ENCODE measurements at regions not wholly inside any gene's neighbourhood (a gene's known extent, or its start where the extent isn't known, plus 50 kb on each side); places are given as distances from the start of the nearest gene placed in this dataset.

- intact Hi-C loops (cut with DNase I) = no loop called here
- DNase-seq (ENCODE audit: missing footprints) (no peak), ATAC-seq (no peak)
Measured at GRCh38 chr11:115905341-115906000, 401.3 kb upstream of the CADM1 start.

DNA sequence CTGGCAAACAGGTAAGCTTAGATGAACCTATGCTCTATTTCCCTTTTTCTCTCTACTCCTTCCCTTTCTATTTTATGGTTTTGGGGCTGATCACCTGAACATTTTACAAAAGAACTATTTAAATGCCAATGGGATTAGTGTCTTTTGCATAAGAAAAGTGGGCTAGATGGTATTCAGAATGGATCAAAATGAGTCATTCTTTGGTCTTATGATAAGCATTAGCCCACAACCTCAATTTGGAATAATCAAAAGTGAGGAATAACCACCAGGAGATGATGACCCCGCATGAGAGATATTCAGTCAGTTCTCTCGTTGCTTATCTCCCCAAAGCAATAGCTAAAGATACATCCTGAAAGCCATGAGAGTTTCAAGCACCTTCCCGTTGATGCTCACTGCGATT is 399.0 kb upstream of the CADM1 start:
- intact Hi-C loops (cut with DNase I) = no loop called here
- ATAC-seq = no peak
- DNase-seq (ENCODE audit: missing footprints) = no peak

DNA sequence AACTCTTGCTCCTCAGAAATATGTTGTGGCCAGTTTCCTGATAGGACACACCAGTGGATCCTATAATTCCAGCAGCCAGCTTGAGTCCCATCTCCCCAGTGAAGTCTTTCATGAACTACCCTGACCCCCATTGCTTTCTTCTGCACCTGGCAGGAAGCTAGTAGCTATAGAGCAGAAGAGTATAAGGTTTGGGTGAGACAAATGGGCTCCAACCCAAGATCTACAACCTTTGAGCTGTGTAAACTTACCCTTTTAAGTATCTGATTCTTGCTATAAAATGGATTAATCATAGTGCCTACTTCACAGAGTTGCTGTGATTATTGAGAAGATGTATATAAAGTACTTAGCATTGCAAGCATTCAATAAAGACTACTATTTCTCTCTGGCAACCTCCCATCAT is 396.9 kb upstream of the CADM1 start:
- DNase-seq (ENCODE audit: missing footprints) (no peak), ATAC-seq (no peak)
- intact Hi-C loops (cut with DNase I) = no loop called here

DNA sequence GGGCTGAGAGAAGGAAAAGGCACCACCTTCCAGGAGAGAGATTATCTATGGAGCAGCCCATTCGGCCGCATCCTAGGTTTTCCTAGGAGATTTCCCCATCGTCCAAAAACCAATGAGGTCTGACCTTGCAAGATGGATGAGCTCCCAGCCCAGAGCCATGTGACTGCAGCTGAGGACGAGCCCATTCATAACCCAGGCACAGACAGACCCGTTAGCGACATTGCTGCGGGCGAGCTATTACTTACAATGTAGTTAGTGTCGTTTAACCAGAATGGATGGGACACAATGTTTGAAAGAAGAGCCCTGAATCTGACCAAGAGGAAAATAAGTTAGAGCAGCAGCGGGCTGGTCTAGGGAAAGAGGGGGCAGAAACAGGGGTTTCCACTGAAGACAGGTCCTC is 395.9 kb upstream of the CADM1 start:
- ATAC-seq = no peak
- DNase-seq (ENCODE audit: missing footprints) = no peak
- intact Hi-C loops (cut with DNase I) = no loop called here

GRCh38 chr11:115897707-115898106 is 393.5 kb upstream of the CADM1 start:
- ATAC-seq = no peak
- intact Hi-C loops (cut with DNase I) = no loop called here
- no peak for DNase-seq (ENCODE audit: missing footprints)

DNA sequence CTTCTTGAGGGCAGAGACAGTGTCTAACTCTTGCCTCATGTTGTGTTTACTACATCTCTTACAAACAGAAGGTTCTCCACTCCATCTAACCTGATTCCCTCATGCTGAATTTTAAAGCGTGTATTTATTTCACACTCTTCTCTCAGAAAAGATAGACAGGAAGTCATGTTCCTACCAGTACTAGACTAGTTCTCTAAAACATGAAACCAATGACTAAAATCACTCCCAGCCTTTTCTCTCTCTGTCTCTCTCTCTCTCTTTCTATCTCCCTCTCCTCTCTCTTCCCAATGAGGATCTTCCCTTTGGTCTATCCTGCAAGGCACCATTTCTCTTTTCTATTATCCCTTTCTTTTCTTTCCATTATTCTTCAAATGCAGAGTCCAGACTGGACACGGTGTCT is 391.9 kb upstream of the CADM1 start:
- ATAC-seq = no peak
- intact Hi-C loops (cut with DNase I) = no loop called here
- DNase-seq (ENCODE audit: missing footprints) = no peak

- intact Hi-C loops (cut with DNase I) = no loop called here
- DNase-seq (ENCODE audit: missing footprints) (no peak), ATAC-seq (no peak)
Measured at GRCh38 chr11:115895594-115895993, 391.4 kb upstream of the CADM1 start.

DNA sequence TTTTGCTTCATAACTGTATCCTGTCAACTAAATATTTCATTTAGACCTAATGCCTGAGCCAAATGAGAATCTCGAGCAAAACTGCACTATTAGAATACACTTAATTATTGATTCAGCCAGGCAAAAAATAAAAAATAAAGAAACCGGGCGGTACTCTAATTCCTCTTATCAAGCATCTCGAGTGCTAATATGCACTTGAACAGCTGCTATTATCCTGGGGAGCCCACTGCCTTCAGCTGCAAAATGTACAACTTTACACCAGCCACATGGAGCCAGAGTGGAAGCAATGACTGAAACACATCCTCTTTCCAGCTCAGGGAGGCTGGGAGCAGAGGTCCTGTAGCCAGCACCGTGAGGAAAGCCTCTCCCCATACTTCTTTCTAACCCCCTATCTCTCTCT is 390.0 kb upstream of the CADM1 start:
- intact Hi-C loops (cut with DNase I) = no loop called here
- ATAC-seq (no peak), DNase-seq (ENCODE audit: missing footprints) (no peak)

DNA sequence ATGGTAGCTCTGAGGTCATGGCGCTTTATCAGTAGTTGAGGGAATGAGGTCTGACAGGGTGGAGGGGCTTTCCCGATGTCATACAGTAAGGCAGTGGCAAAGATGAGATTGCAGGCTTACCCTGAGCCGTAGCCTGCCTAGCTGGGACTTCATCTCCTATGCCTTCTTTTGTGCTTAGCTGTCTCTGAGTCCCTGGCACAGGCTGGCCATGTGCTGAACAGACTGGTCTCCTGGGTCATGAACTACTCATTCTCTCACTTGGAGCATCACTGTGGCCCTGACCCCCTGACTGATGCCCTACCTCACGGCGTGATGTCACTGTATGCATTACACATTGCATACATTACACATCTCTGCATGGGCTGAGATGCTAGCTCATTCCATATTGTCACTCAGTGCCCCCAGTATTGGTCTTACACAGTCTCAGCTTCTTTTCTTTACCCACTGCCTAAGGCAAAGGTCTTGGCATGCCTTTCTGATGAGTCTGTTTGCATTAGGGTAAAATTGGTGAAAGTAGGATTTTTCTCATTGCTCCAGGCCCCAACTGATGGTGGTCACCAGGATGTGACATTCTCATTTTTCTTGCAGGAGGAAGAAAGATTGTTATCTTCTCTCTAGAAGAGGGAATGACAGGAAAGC is 389.4 kb upstream of the CADM1 start:
- ATAC-seq (no peak), DNase-seq (ENCODE audit: missing footprints) (no peak)
- intact Hi-C loops (cut with DNase I) = no loop called here

DNA sequence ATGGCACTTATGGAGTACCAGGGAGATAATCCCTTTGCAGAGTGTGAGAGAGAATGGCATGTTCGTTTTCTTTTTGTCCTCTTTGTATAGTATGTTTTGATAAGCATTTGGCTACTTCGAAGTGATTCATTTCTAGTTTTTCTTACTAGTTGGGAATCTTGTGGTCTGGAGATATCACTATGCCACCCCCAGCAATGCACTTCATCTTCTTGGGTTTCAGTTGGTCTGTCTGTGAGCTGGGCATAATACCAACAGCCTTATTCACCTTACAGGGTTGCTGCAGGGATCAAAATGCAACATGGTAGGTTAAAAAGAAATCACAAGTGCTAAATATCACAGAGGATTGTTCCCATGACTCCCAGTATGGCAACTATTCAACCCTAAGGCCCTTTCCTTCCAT is 387.8 kb upstream of the CADM1 start:
- ATAC-seq (no peak), DNase-seq (ENCODE audit: missing footprints) (no peak)
- intact Hi-C loops (cut with DNase I) = no loop called here

DNA sequence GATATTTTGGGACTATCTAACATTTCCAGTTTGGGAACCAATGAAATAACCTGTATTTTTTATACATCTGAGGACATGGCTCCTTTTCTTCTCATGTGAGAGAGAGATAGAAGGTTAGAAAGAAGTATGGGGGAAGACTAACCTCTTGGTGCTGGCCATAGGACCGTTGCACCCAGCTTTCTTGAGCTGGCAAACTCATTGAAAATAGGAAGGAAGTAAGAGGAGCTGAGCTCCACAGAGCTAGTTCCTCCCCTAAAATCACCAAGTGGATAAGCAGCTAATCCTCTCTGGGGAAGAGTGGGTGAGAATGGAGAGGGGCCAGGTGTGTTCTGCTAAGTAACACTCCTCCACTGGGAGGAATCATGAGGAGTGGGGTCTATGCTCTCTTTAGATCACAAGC is 387.4 kb upstream of the CADM1 start:
- ATAC-seq (no peak), DNase-seq (ENCODE audit: missing footprints) (no peak)
- intact Hi-C loops (cut with DNase I) = no loop called here

GRCh38 chr11:115890500-115890899 is 386.3 kb upstream of the CADM1 start:
- DNase-seq (ENCODE audit: missing footprints) = no peak
- intact Hi-C loops (cut with DNase I) = no loop called here
- ATAC-seq = no peak

- ATAC-seq (no peak), DNase-seq (ENCODE audit: missing footprints) (no peak)
- intact Hi-C loops (cut with DNase I) = no loop called here
Measured at GRCh38 chr11:115889712-115890111, 385.5 kb upstream of the CADM1 start.

GRCh38 chr11:115887727-115888126 is 383.5 kb upstream of the CADM1 start:
- ATAC-seq (no peak), DNase-seq (ENCODE audit: missing footprints) (no peak)
- intact Hi-C loops (cut with DNase I) = no loop called here

GRCh38 chr11:115887316-115887715 is 383.1 kb upstream of the CADM1 start:
- DNase-seq (ENCODE audit: missing footprints) (no peak), ATAC-seq (no peak)
- intact Hi-C loops (cut with DNase I) = no loop called here

DNA sequence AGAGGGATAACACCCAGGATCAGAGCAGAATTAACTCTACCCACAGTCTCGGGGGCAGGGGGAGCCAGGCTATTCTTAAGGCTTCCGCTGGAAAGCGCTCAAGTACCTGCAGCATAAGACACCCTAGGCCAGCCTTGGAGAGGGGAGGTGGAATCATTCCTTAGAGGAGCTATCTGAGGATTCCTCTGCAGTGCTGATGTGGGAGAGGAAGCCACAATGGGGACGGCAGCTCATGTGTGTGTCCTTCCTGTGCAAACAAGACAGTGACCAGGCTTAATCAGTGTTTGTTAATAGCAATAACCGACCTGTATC is 382.2 kb upstream of the CADM1 start:
- intact Hi-C loops (cut with DNase I) = no loop called here
- ATAC-seq (no peak), DNase-seq (ENCODE audit: missing footprints) (no peak)

DNA sequence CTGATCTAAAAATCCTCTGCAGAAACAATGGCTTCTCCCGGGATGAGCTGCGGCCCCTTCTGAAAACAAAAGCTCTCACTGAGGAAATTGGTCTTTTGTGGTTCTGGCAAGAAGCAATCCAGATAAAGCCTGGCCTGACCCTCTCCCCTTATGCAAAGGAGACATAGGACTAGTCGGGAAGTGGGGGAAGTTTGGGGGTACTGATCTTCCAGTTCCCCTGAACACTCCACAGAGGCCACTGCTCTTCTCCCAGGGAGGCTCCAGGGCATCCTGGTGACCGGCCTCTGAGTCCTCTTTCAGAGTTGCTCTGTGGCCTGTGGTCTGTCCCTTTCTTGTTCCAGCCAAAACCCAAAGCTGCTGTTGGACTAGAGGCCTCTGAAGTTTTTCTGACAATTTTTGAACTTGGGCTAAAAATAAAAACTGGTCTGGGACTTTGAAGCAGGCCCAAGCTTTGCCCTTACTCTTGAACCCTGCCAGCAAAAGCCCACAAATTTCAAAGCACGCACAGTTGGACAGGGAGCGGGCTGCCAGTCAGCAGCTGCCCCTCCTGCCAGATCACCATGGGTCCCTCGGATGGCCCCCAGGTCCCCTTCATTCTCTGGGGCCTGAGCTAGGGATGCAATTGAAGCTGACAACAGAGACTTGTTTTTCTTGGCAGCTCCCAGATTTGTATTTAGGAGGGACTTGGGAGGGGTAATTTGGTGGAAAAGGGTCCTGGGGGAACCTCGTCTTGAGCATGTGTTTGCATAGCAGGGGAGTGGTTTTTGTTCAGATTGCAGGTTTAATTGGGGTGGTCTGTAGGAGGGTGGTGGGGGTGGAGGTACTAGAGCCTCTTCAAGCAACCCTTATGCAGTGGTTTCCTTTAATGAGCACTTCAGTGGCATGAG is 381.6 kb upstream of the CADM1 start:
- intact Hi-C loops (cut with DNase I) = no loop called here
- no peak for ATAC-seq

GRCh38 chr11:115884800-115885534 is 380.8 kb upstream of the CADM1 start:
- ATAC-seq (no peak), DNase-seq (ENCODE audit: missing footprints) (no peak)
- intact Hi-C loops (cut with DNase I) = no loop called here

More for the DNA sequence above, 381.6 kb upstream of the CADM1 start:
- DNase-seq (ENCODE audit: missing footprints) = no peak

DNA sequence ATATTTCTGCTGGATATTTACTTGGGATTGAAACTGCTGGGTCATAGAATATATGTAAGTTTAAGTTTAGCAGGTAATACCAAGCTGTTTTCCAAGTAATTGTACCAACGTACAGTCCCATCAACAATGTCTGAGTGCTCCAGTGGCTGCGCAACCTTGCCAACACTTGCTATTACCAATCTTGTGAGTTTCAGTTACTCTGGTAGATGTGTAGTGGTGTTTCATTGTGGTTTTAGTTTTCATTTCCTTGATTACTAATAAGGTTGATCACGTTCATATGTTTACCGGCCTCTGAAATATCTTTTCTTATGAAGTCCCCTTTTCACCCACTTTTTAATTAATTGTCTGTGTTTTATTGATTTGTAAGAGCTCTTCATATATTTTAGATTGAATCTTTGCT is 370.6 kb upstream of the CADM1 start:
- ATAC-seq (no peak), DNase-seq (ENCODE audit: missing footprints) (no peak)
- intact Hi-C loops (cut with DNase I) = no loop called here

- no peak for ATAC-seq
- no peak for DNase-seq (ENCODE audit: missing footprints)
Measured at GRCh38 chr11:115873813-115874212, 369.6 kb upstream of the CADM1 start.

More at GRCh38 chr11:115873813-115874212, 369.6 kb upstream of the CADM1 start:
- intact Hi-C loops (cut with DNase I) = no loop called here
